ENCODE measurements at regions not wholly inside any gene's neighbourhood (a gene's known extent, or its start where the extent isn't known, plus 50 kb on each side); places are given as distances from the start of the nearest gene placed in this dataset.

DNA sequence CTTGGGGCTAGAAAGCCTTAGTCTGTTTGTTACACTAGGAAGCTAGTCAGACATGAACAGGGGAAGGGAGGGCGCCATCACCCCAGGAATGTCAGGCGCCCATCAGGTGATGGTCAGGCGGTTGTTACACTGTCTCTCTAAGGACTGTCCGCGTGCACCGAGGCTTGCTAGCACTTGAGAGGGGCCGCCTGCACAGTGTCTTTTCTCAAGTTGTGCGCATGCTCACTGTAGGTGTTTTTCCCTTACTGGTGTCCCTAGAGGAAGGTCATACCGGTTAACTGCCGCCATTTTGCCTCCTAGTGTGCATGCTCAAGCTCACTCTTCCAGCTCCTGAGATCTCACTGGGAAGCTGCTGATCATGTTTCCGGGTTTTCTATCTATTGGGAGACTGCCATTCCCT is 855.0 kb upstream of the TMEM132C start:
- TF ChIP-seq POLR2A (IDR thresholded peaks at IDR 0.05): no peak
- TF ChIP-seq, protein P1, sequence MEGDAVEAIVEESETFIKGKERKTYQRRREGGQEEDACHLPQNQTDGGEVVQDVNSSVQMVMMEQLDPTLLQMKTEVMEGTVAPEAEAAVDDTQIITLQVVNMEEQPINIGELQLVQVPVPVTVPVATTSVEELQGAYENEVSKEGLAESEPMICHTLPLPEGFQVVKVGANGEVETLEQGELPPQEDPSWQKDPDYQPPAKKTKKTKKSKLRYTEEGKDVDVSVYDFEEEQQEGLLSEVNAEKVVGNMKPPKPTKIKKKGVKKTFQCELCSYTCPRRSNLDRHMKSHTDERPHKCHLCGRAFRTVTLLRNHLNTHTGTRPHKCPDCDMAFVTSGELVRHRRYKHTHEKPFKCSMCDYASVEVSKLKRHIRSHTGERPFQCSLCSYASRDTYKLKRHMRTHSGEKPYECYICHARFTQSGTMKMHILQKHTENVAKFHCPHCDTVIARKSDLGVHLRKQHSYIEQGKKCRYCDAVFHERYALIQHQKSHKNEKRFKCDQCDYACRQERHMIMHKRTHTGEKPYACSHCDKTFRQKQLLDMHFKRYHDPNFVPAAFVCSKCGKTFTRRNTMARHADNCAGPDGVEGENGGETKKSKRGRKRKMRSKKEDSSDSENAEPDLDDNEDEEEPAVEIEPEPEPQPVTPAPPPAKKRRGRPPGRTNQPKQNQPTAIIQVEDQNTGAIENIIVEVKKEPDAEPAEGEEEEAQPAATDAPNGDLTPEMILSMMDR (IDR thresholded peaks at IDR 0.05): no peak
